ENCODE measurements at regions not wholly inside any gene's neighbourhood (a gene's known extent, or its start where the extent isn't known, plus 50 kb on each side); places are given as distances from the start of the nearest gene placed in this dataset.

DNA sequence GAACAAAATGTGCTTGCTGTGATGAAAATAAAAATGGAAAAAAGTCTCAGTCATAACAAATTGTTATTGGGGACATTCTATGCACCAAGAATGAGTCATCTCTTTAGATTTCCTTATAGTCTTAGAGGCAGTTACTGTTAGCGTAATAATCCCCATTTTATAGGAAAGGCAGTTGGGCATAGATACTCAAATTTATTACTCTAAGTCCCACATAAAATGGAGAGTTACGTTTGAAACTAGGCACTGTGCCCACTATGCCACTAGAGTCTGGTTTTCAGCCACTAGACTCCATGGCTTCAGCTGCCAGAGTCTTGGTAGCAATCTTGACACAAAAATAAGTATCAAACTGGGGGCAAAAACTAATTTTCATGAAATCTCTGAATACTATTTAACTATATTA, 317.9 kb upstream of the MEF2C start:
- Histone ChIP-seq H3K27ac (ENCODE audit: insufficient read depth, low read length, poor library complexity, severe bottlenecking) (no peak overlapping the region), H3K36me3 (ENCODE audit: control insufficient read depth, insufficient read depth, low read length) (no peaks in the 10 kb centered on the region)
- DNase-seq: no peak

DNA sequence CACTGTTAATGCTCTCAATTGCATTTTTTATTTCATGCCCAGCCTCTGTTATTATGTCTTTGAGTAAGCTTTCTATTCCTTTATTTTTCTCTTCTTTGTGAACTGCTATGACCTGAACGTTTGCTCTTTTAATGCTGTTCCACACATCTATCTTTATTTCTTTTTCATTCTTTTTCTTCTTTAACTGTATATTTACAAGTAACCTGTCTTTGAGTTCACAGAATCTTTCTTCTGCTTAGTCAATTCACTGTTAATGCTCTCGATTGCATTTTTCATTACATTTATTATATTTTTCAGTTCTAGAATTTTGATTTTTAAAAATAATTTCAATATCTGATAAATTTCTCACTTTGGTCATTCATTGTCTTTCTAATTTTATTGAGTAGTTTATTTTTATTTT, 316.3 kb upstream of the MEF2C start:
- H3K27ac ChIP-seq (ENCODE audit: insufficient read depth, low read length, poor library complexity, severe bottlenecking): no peak overlapping the region
- no peaks in the 10 kb centered on the region for H3K27me3 ChIP-seq (replicated peaks; ENCODE audit: control insufficient read depth, insufficient read depth, low read length, poor library complexity, severe bottlenecking)
- no peaks in the 10 kb centered on the region for H3K4me1 ChIP-seq (ENCODE audit: control insufficient read depth, insufficient read depth, low read length, poor library complexity, severe bottlenecking)
- H3K4me3 ChIP-seq (ENCODE audit: insufficient read depth, low read depth, low read length, poor library complexity, severe bottlenecking): no peak overlapping the region
- no peaks in the 10 kb centered on the region for H3K36me3 ChIP-seq (ENCODE audit: control insufficient read depth, insufficient read depth, low read length)
- DNase-seq: no peak
- peaks cover 3% of the 10 kb centered on the region for H3K9me3 ChIP-seq (ENCODE audit: control insufficient read depth, low read length)

More for the DNA sequence above, 317.9 kb upstream of the MEF2C start:
- Histone ChIP-seq H3K4me1 (ENCODE audit: control insufficient read depth, insufficient read depth, low read length, poor library complexity, severe bottlenecking) (no peaks in the 10 kb centered on the region), H3K9me3 (ENCODE audit: control insufficient read depth, low read length) (peaks cover 3% of the 10 kb centered on the region), H3K27me3 (replicated peaks; ENCODE audit: control insufficient read depth, insufficient read depth, low read length, poor library complexity, severe bottlenecking) (no peaks in the 10 kb centered on the region), H3K4me3 (ENCODE audit: insufficient read depth, low read depth, low read length, poor library complexity, severe bottlenecking) (no peak overlapping the region)

DNA sequence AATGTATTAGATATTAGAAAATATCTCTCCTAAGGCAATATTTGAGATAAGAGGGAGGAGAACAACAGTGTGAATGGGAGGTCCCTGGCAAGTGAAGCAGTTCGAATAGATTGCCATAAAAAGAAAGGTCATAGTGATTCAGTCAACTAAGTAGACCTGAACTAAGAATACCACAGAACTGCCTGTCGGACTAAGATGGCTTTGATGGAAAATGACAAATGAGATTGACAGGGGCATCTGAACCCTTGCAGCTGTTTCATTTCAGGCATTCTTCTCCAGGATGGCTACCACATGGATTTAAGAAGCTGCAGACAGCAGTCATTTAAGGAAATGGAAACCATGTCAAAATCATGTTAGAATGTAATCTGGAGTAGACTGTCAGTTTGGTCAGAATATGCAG, 308.4 kb upstream of the MEF2C start:
- Histone ChIP-seq H3K4me3 (ENCODE audit: insufficient read depth, low read depth, low read length, poor library complexity, severe bottlenecking) (no peak overlapping the region), H3K27ac (ENCODE audit: insufficient read depth, low read length, poor library complexity, severe bottlenecking) (no peak overlapping the region), H3K27me3 (replicated peaks; ENCODE audit: control insufficient read depth, insufficient read depth, low read length, poor library complexity, severe bottlenecking) (no peaks in the 10 kb centered on the region), H3K4me1 (ENCODE audit: control insufficient read depth, insufficient read depth, low read length, poor library complexity, severe bottlenecking) (no peaks in the 10 kb centered on the region), H3K9me3 (ENCODE audit: control insufficient read depth, low read length) (no peaks in the 10 kb centered on the region), H3K36me3 (ENCODE audit: control insufficient read depth, insufficient read depth, low read length) (no peaks in the 10 kb centered on the region)
- DNase-seq: no peak

DNA sequence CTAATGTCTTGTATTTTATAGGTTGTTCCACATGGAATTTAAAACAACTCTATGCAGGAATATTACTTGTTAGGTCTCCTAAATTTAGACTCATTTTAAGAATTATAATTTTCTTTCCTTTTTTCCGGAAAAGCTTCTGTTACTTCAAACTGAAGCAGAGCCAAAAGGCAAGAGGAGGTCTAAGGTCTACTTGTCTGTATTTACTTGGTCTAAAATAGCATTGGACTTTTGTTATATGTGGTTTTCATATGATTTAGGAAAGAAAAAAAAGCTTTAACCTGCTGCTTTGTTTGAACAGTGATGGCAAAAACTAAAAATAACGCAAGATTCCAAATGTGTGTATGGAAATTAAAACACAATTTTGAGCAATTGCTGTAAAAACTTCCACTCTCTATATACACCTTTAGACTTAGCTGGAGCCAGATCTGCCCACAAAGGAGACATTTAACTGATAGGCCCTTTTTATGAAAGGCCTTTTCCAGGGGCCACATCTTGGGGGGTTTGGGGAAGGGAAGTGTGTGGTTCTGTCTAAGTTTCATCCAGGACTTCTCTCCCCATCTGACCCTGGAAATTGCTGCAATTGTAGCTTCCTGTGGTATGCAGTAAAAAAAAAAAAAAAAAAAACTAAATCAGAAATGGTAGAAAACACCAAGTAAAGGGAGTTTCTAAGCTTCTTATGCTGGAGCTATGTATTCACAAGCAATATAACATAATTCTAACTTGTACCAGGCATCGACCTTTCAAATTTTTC, 307.7 kb upstream of the MEF2C start:
- no peak for DNase-seq
- Histone ChIP-seq H3K36me3 (ENCODE audit: control insufficient read depth, insufficient read depth, low read length) (no peaks in the 10 kb centered on the region), H3K4me3 (ENCODE audit: insufficient read depth, low read depth, low read length, poor library complexity, severe bottlenecking) (no peak overlapping the region), H3K27me3 (replicated peaks; ENCODE audit: control insufficient read depth, insufficient read depth, low read length, poor library complexity, severe bottlenecking) (no peaks in the 10 kb centered on the region), H3K27ac (ENCODE audit: insufficient read depth, low read length, poor library complexity, severe bottlenecking) (no peak overlapping the region), H3K9me3 (ENCODE audit: control insufficient read depth, low read length) (no peaks in the 10 kb centered on the region), H3K4me1 (ENCODE audit: control insufficient read depth, insufficient read depth, low read length, poor library complexity, severe bottlenecking) (no peaks in the 10 kb centered on the region)

DNA sequence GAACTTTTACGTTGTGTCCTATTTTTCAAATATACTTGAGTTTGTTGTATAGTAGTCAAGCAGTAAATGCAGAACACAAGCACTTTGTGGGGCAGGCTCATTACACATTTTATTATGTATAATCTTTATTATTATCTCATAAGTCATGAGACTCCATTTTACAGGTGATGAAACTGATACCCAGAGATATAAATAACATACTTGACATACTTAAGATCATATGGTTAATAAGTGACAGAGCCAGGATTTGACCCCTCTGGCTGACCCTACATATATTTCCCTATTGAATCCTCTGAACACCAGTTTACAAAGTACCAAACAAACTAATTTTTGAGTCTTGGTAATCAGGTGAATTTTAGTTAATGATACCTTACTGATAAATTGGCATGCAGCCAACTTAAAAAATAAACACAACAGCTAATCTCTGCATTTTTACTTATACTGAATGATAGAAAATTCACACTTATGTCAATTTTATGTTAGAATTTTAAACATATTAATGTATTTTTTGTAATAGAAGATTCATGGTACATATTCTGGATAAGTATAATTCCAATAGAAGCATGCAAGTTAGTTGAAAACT, 305.0 kb upstream of the MEF2C start:
- Histone ChIP-seq H3K4me3 (ENCODE audit: insufficient read depth, low read depth, low read length, poor library complexity, severe bottlenecking) (no peak overlapping the region), H3K9me3 (ENCODE audit: control insufficient read depth, low read length) (no peaks in the 10 kb centered on the region), H3K4me1 (ENCODE audit: control insufficient read depth, insufficient read depth, low read length, poor library complexity, severe bottlenecking) (no peaks in the 10 kb centered on the region), H3K27ac (ENCODE audit: insufficient read depth, low read length, poor library complexity, severe bottlenecking) (no peak overlapping the region), H3K36me3 (ENCODE audit: control insufficient read depth, insufficient read depth, low read length) (no peaks in the 10 kb centered on the region), H3K27me3 (replicated peaks; ENCODE audit: control insufficient read depth, insufficient read depth, low read length, poor library complexity, severe bottlenecking) (no peaks in the 10 kb centered on the region)
- DNase-seq: no peak

DNA sequence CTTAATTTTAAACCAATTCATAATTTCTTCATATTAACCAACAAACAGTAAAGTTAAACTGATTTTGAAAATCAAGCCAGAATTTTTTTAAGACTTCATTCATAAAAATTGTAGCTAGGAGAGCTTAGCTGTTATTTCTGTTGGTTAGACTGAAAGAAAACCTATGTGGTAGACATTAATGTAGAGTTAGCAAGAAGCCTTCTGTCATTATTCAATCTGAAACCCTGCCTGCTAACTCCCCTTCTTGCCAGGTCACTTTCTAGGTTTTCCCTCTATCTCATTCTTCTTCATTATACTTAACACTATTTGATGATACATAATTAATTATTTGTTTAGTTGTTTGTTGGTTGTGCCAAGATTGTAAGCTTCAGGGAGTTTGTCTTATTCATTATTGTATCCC, 304.3 kb upstream of the MEF2C start:
- H3K27me3 ChIP-seq (replicated peaks; ENCODE audit: control insufficient read depth, insufficient read depth, low read length, poor library complexity, severe bottlenecking): no peaks in the 10 kb centered on the region
- no peaks in the 10 kb centered on the region for H3K36me3 ChIP-seq (ENCODE audit: control insufficient read depth, insufficient read depth, low read length)
- no peak for DNase-seq
- H3K9me3 ChIP-seq (ENCODE audit: control insufficient read depth, low read length): no peaks in the 10 kb centered on the region
- no peak overlapping the region for H3K27ac ChIP-seq (ENCODE audit: insufficient read depth, low read length, poor library complexity, severe bottlenecking)
- no peak overlapping the region for H3K4me3 ChIP-seq (ENCODE audit: insufficient read depth, low read depth, low read length, poor library complexity, severe bottlenecking)
- no peaks in the 10 kb centered on the region for H3K4me1 ChIP-seq (ENCODE audit: control insufficient read depth, insufficient read depth, low read length, poor library complexity, severe bottlenecking)

DNA sequence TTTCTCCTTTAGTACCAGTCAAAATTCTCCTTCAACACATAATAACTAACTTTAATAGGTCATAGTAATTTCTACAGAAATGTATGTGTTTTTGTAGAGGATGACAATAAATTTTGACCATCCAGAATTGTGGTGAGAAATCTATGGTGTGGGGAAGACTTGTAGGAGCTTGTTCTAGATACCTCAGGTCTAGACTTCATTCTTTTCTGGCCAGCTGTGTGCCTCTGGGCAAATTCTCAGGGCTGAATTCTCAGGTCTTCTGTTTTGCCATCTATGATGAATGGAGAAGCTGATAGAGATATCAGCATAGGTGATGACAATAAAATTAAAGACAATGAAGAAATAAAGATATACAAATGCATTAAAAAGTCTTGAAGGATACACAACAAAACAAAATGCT, 298.6 kb upstream of the MEF2C start:
- no peaks in the 10 kb centered on the region for H3K9me3 ChIP-seq (ENCODE audit: control insufficient read depth, low read length)
- no peak for DNase-seq
- no peaks in the 10 kb centered on the region for H3K36me3 ChIP-seq (ENCODE audit: control insufficient read depth, insufficient read depth, low read length)
- H3K4me3 ChIP-seq (ENCODE audit: insufficient read depth, low read depth, low read length, poor library complexity, severe bottlenecking): no peak overlapping the region
- no peak overlapping the region for H3K27ac ChIP-seq (ENCODE audit: insufficient read depth, low read length, poor library complexity, severe bottlenecking)
- H3K27me3 ChIP-seq (replicated peaks; ENCODE audit: control insufficient read depth, insufficient read depth, low read length, poor library complexity, severe bottlenecking): no peaks in the 10 kb centered on the region
- H3K4me1 ChIP-seq (ENCODE audit: control insufficient read depth, insufficient read depth, low read length, poor library complexity, severe bottlenecking): no peaks in the 10 kb centered on the region

DNA sequence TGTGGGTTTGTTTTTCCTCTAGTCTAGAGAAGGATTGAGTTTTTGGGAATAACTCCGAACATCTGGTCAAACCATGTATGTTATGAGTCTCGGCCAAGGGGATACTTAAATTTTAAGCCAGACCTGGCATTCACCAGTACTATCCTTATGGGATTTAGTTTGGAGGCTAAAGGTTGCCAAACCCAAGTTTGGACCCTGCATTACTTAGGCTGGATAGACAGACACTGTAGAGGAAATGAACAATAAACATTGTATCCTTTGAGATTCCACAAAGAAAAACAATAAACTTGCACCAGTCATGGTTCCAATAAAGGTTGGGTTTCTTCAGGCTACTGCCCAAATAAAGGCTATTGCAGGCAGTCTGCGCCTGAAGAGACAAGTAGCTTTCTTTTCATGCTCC, 296.7 kb upstream of the MEF2C start:
- Histone ChIP-seq H3K9me3 (ENCODE audit: control insufficient read depth, low read length) (no peaks in the 10 kb centered on the region), H3K27ac (ENCODE audit: insufficient read depth, low read length, poor library complexity, severe bottlenecking) (no peak overlapping the region), H3K27me3 (replicated peaks; ENCODE audit: control insufficient read depth, insufficient read depth, low read length, poor library complexity, severe bottlenecking) (no peaks in the 10 kb centered on the region), H3K4me1 (ENCODE audit: control insufficient read depth, insufficient read depth, low read length, poor library complexity, severe bottlenecking) (no peaks in the 10 kb centered on the region), H3K4me3 (ENCODE audit: insufficient read depth, low read depth, low read length, poor library complexity, severe bottlenecking) (no peak overlapping the region), H3K36me3 (ENCODE audit: control insufficient read depth, insufficient read depth, low read length) (no peaks in the 10 kb centered on the region)
- DNase-seq: no peak

DNA sequence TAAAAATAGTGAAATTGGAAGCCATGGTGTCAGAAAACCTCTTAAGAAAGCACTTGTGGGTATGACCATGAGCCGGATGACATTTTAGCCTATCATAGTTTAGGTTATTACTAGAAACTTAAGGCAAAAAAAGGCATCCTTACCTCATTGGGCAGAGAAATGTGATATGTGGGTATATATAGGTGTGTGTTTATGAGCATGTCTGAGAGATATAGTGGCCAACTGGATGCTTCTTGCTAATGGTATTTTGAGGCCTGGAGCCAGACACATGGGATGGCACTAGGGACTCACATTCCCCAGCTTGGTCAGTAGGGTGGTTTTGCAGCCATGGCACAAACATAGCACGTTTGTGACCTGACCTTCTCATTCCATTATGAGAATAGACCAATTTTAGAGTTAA, 295.6 kb upstream of the MEF2C start:
- Histone ChIP-seq H3K27me3 (replicated peaks; ENCODE audit: control insufficient read depth, insufficient read depth, low read length, poor library complexity, severe bottlenecking) (no peaks in the 10 kb centered on the region), H3K4me1 (ENCODE audit: control insufficient read depth, insufficient read depth, low read length, poor library complexity, severe bottlenecking) (no peaks in the 10 kb centered on the region), H3K4me3 (ENCODE audit: insufficient read depth, low read depth, low read length, poor library complexity, severe bottlenecking) (no peak overlapping the region), H3K27ac (ENCODE audit: insufficient read depth, low read length, poor library complexity, severe bottlenecking) (no peak overlapping the region), H3K36me3 (ENCODE audit: control insufficient read depth, insufficient read depth, low read length) (no peaks in the 10 kb centered on the region), H3K9me3 (ENCODE audit: control insufficient read depth, low read length) (no peaks in the 10 kb centered on the region)
- no peak for DNase-seq

DNA sequence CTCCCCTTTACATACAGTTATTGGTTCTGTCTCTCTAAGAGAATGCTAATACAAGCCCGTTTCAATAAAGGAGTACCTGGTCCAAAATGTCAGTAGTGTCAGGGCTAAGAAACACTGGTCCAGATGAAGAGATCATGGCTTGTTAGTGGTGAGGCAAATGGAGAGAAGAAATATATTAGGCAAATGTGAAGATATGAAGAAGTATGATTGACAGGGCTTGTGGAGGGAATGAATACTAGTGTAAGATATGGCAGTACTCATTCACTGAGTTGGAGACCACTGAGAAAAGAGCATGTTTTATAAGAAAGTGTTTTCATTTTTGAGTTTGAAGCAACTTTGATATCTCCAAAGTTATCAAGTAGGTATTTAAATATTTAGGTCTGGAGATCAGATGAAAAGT, 290.5 kb upstream of the MEF2C start:
- Histone ChIP-seq H3K9me3 (ENCODE audit: control insufficient read depth, low read length) (no peaks in the 10 kb centered on the region), H3K4me1 (ENCODE audit: control insufficient read depth, insufficient read depth, low read length, poor library complexity, severe bottlenecking) (no peaks in the 10 kb centered on the region), H3K27ac (ENCODE audit: insufficient read depth, low read length, poor library complexity, severe bottlenecking) (no peak overlapping the region), H3K36me3 (ENCODE audit: control insufficient read depth, insufficient read depth, low read length) (no peaks in the 10 kb centered on the region), H3K27me3 (replicated peaks; ENCODE audit: control insufficient read depth, insufficient read depth, low read length, poor library complexity, severe bottlenecking) (no peaks in the 10 kb centered on the region), H3K4me3 (ENCODE audit: insufficient read depth, low read depth, low read length, poor library complexity, severe bottlenecking) (no peak overlapping the region)
- DNase-seq: no peak

Data from effector memory CD4-positive, alpha-beta T cell (primary cell).